ENCODE measurements at regions not wholly inside any gene's neighbourhood (a gene's known extent, or its start where the extent isn't known, plus 50 kb on each side); places are given as distances from the start of the nearest gene placed in this dataset.

DNA sequence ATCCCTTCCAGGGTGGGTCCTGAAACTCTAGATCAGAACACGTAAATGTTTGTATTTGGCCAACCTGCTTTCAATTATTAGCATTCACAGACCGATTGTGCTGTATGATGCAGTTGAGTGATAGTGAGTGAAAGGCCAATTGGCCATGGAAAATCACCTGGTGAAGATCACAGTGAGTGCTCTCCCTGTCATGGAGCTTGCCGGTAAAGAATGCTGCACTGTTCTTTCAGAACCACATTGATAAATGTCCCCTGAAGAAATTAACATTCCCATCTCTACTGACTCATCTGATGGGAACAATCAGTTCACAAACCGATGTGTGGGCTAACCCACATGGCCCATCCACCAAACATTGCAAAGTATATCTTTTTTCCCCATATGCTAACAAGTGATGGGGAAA lies 324.8 kb upstream of the TBL1XR1 start:
- ChIA-PET CTCF (ENCODE audit: partially characterized antibody) (interaction anchor here (0.8 to 2.1 kb wide), 12 partner anchors 9 to 161 kb away, joined by 3 to 8 read pairs (median 4); no protein-coding TSS in a partner anchor), POLR2A (ENCODE audit: partially characterized antibody) (interaction anchor here (0.6 kb wide), 1 partner anchor 178 kb away, joined by 3 read pairs; no protein-coding TSS in a partner anchor)
- Histone ChIP-seq H2BK120ac (replicated peaks; ENCODE audit: low read depth, low read length) (no peak overlapping the region), H2AK5ac (ENCODE audit: low read depth, low read length) (no peak overlapping the region), H4K8ac (ENCODE audit: extremely low read depth, insufficient read depth, low read length) (no peak overlapping the region), H3K18ac (ENCODE audit: extremely low read depth, low read length) (no peak overlapping the region), H3K79me1 (ENCODE audit: low read depth, low read length) (no peaks in the 10 kb centered on the region), H3K23me2 (ENCODE audit: low read depth, low read length) (no peaks in the 10 kb centered on the region), H3K4me3 (ENCODE audit: extremely low read depth in 1 of 4, insufficient read depth in 2 of 4, low read depth in 3 of 4, low read length in 4 of 4) (no peak overlapping the region), H3K4me1 (replicated peaks in 1 of 4; ENCODE audit: control insufficient read depth in 3 of 4, insufficient read depth in 4 of 4, low read length in 3 of 4) (peaks cover 0 to 5% (median 0%) of the 10 kb centered on the region in 4 experiments; a peak in 1 of 7 replicates), H4K91ac (replicated peaks; ENCODE audit: insufficient read length, low read length) (no peak overlapping the region), H2AFZ (ENCODE audit: low read length) (no peak overlapping the region), H3K14ac (ENCODE audit: insufficient read length) (no peak overlapping the region), H3K4me2 (ENCODE audit: insufficient read depth in 1 of 2, low read depth in 2 of 2, low read length in 2 of 2) (no peak overlapping the region), H3K4ac (replicated peaks; ENCODE audit: insufficient read length, low read depth, low read length) (no peak overlapping the region), H3K56ac (replicated peaks; ENCODE audit: insufficient read length, low read depth, low read length) (no peak overlapping the region), H3K9me3 (ENCODE audit: insufficient read depth in 2 of 2, low read depth in 1 of 2, low read length in 1 of 2) (no peaks in the 10 kb centered on the region), H3K23ac (ENCODE audit: insufficient read length) (no peak overlapping the region), H2BK5ac (ENCODE audit: low read depth, low read length) (no peak overlapping the region), H4K5ac (ENCODE audit: insufficient read length, low read depth, low read length) (no peak overlapping the region), H3K27me3 (replicated peaks in 1 of 4; ENCODE audit: control insufficient read depth in 3 of 4, extremely low read depth in 1 of 4, insufficient read depth in 3 of 4, low read length in 3 of 4) (no peaks in the 10 kb centered on the region), H3K27ac (ENCODE audit: low read depth, low read length) (no peak overlapping the region), H2BK12ac (ENCODE audit: low read depth, low read length) (no peak overlapping the region), H3K36me3 (ENCODE audit: control insufficient read depth in 2 of 4, insufficient read depth in 4 of 4, low read length in 3 of 4) (no peaks in the 10 kb centered on the region), H2BK20ac (ENCODE audit: low read length) (no peak overlapping the region), H2BK15ac (ENCODE audit: low read length) (no peak overlapping the region), H3K9ac (replicated peaks in 1 of 4; ENCODE audit: extremely low read depth in 1 of 4, low read depth in 3 of 4, low read length in 3 of 4) (no peak overlapping the region), H3K79me2 (ENCODE audit: control insufficient read depth in 1 of 2, insufficient read depth in 2 of 2, low read length in 2 of 2) (no peaks in the 10 kb centered on the region), H4K20me1 (replicated peaks in 1 of 2; ENCODE audit: control insufficient read depth in 1 of 2, insufficient read depth in 2 of 2, low read length in 2 of 2) (no peaks in the 10 kb centered on the region)
- TF ChIP-seq MAFK (IDR thresholded peaks at IDR 0.05; ENCODE audit: low read depth, low read length) (no peak), CEBPB (IDR thresholded peaks at IDR 0.05; ENCODE audit: low read depth, low read length) (no peak), NRF1 (IDR thresholded peaks at IDR 0.05; ENCODE audit: low read depth, low read length) (no peak), SUZ12 (IDR thresholded peaks at IDR 0.05; ENCODE audit: low read length) (no peak), HDAC2 (IDR thresholded peaks at IDR 0.05; ENCODE audit: borderline replicate concordance in 1 of 2, low read depth in 2 of 2, low read length in 2 of 2) (no peak), KDM1A (IDR thresholded peaks at IDR 0.05; ENCODE audit: borderline replicate concordance, low read length) (no peak), GABPA (IDR thresholded peaks at IDR 0.05; ENCODE audit: borderline replicate concordance, insufficient read depth, low read length) (no peak), BCL11A (IDR thresholded peaks at IDR 0.05; ENCODE audit: low read depth in 2 of 2, low read length in 2 of 2) (no peak), YY1 (IDR thresholded peaks at IDR 0.05; ENCODE audit: low read depth, low read length) (no peak), GTF2F1 (IDR thresholded peaks at IDR 0.05; ENCODE audit: borderline replicate concordance, low read depth, low read length) (no peak)
- DNase-seq (ENCODE audit: low read depth in 1 of 2, low spot score in 2 of 2) (no peak), FAIRE-seq (no peak)
- WGBS, 2 experiments (ENCODE audit: extremely low coverage in 1 of 2, insufficient coverage in 1 of 2, insufficient read length in 1 of 2, insufficient replicate concordance in 2 of 2, low coverage in 1 of 2, low lambda C conversion rate in 2 of 2, missing lambda C conversion rate in 1 of 2), result 94% methylated on average over 4 of the region's 4 CpGs; no CpG with 5 or more reads in 1 of the 2 experiments
